HCT116 (cell line): ENCODE measurements at regions not wholly inside any gene's neighbourhood (a gene's known extent, or its start where the extent isn't known, plus 50 kb on each side); places are given as distances from the start of the nearest gene placed in this dataset.

ENCODE experiments used
- ATF3 ChIP-seq: IDR thresholded peaks from 2 replicates; pipeline ENCODE4 v1.6.1; 2012
- CTCF ChIP-seq, 3 experiments: fragments of 200-600 bp in 1 of 3; sonication (generic) in 1 of 3; IDR thresholded peaks in 2 of 3; conservative IDR thresholded peaks in 1 of 3; 2 replicates each; pipeline ENCODE4 v1.5.1; 2012 to 2017; ENCODE audit warnings: low read depth in 2 of 3, low read length in 2 of 3, antibody characterized with exemption in 1 of 3, borderline replicate concordance in 1 of 3, control low read depth in 1 of 3, mild to moderate bottlenecking in 1 of 3, mixed read lengths in 1 of 3, mixed run types in 1 of 3, moderate library complexity in 1 of 3; ENCODE audit not compliant: insufficient read depth in 1 of 3
- EZH2 ChIP-seq: fragments of 200-600 bp; sonication (generic); IDR thresholded peaks from 2 replicates; pipeline ENCODE4 v1.6.1; 2017; ENCODE audit warnings: antibody characterized with exemption, mixed run types
- FOSL1 ChIP-seq: IDR thresholded peaks from 2 replicates; pipeline ENCODE4 v1.6.1; 2012; ENCODE audit warnings: low read depth
- MAX ChIP-seq: IDR thresholded peaks from 2 replicates; pipeline ENCODE4 v1.6.1; 2012
- POLR2A ChIP-seq: IDR thresholded peaks from 2 replicates; pipeline ENCODE4 v1.7.0; 2011; ENCODE audit warnings: borderline replicate concordance; ENCODE audit not compliant: insufficient read depth, insufficient read length; ENCODE audit errors: extremely low read depth
- POLR2AphosphoS5 ChIP-seq: IDR thresholded peaks from 2 replicates; pipeline ENCODE4 v1.6.1; 2011; ENCODE audit warnings: mild to moderate bottlenecking, low read depth, low read length, moderate library complexity
- RAD21 ChIP-seq: IDR thresholded peaks from 2 replicates; pipeline ENCODE4 v1.6.1; 2012; ENCODE audit warnings: low read depth, mild to moderate bottlenecking
- REST ChIP-seq: IDR thresholded peaks from 2 replicates; pipeline ENCODE4 v1.6.1; 2012; ENCODE audit warnings: low read depth
- SRF ChIP-seq: IDR thresholded peaks from 2 replicates; pipeline ENCODE4 v1.6.1; 2012; ENCODE audit warnings: low read depth
- YY1 ChIP-seq: IDR thresholded peaks from 2 replicates; pipeline ENCODE4 v1.6.1; 2011; ENCODE audit warnings: low read length, low read depth, moderate library complexity, mild to moderate bottlenecking; ENCODE audit not compliant: insufficient replicate concordance; ENCODE audit errors: extremely low read depth
- ZBTB33 ChIP-seq: IDR thresholded peaks from 2 replicates; pipeline ENCODE4 v1.6.1; 2011; ENCODE audit warnings: mild to moderate bottlenecking, low read length, moderate library complexity; ENCODE audit not compliant: insufficient replicate concordance; ENCODE audit errors: extremely low read depth
- ZFX ChIP-seq: fragments of 450-650 bp; IDR thresholded peaks from 2 replicates; pipeline ENCODE4 v1.6.1; 2017
- ZNF274 ChIP-seq: fragments of 200-500 bp; sonication (Bioruptor generic); IDR thresholded peaks from 2 replicates; pipeline ENCODE4 v1.6.1; 2014; ENCODE audit warnings: mild to moderate bottlenecking, low read depth, low read length, inconsistent platforms

GRCh38 chrX:40467454-40467853 is 113.3 kb upstream of the ATP6AP2 start:
- TF ChIP-seq CTCF (IDR thresholded peaks at IDR 0.05 in 2 of 3, conservative IDR thresholded peaks at IDR 0.05 in 1 of 3; ENCODE audit: borderline replicate concordance in 1 of 3, insufficient read depth in 1 of 3, low read depth in 2 of 3, low read length in 2 of 3) (no peak), POLR2AphosphoS5 (no peak), POLR2A (no peak), EZH2 (no peak), MAX (no peak), RAD21 (no peak), ZBTB33 (no peak), YY1 (no peak), ZNF274 (no peak), ZFX (no peak), SRF (no peak), FOSL1 (no peak), ATF3 (no peak), REST (no peak)
